H1 (cell line): ENCODE measurements at regions not wholly inside any gene's neighbourhood (a gene's known extent, or its start where the extent isn't known, plus 50 kb on each side); places are given as distances from the start of the nearest gene placed in this dataset.

ENCODE experiments used
- ATF3 ChIP-seq: IDR thresholded peaks from 2 replicates; pipeline ENCODE4 v1.6.1; 2011; ENCODE audit warnings: low read depth, mild to moderate bottlenecking, low read length; ENCODE audit not compliant: insufficient read depth
- CBX8 ChIP-seq: fragments of 300-800, 300-1000 bp; sonication (generic); IDR thresholded peaks from 2 replicates; pipeline ENCODE4 v1.7.1; 2016; ENCODE audit warnings: low read depth, low read length, borderline replicate concordance
- JUN ChIP-seq: IDR thresholded peaks from 2 replicates; pipeline ENCODE4 v1.6.1; 2011; ENCODE audit warnings: low read depth, mild to moderate bottlenecking, improper control_type of control experiment, low read length
- SIRT6 ChIP-seq: IDR thresholded peaks from one replicate; pipeline ENCODE4 v1.7.1; 2012; ENCODE audit warnings: low read length, inconsistent platforms

DNA sequence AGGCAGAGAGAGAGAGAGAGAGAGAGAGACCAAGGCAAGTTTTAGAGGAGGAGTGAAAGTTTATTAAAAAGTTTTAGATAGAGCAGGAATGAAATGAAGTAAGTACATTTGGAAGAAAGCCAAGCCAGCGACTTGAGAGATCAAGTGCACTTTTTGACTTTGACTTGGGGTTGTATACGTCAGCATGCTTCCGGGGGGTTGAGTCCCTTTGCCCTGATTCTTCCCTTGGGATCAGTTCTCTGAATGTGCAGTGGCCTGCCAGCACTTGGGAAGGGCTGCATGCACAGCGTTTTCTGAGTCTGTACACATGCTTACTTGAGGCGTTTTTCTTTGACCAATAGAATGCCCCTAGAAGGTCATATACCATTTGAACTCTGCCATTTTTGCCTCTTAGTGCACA is 400.5 kb downstream of the PDGFC start (continued):
- TF ChIP-seq ATF3 (no peak), CBX8 (no peak), JUN (no peak), SIRT6 (no peak)
